Trophoblast cell (in vitro differentiated cells and primary cell): ENCODE measurements at regions not wholly inside any gene's neighbourhood (a gene's known extent, or its start where the extent isn't known, plus 50 kb on each side); places are given as distances from the start of the nearest gene placed in this dataset.

Source experiments
- DNase-seq, 2 donors: peaks; one replicate each; pipeline ENCODE4 v3.0.0-alpha.2; 2016
- H2AFZ ChIP-seq: 2 replicates; pipeline ENCODE4 v1.6.1; 2013; ENCODE audit warnings: low read length, moderate library complexity, mild to moderate bottlenecking; ENCODE audit not compliant: insufficient read depth, poor library complexity
- H2AK5ac ChIP-seq: 2 replicates; pipeline ENCODE4 v1.6.1; 2013; ENCODE audit warnings: mild to moderate bottlenecking, low read length
- H2BK120ac ChIP-seq: 2 replicates; pipeline ENCODE4 v1.6.1; 2013; ENCODE audit warnings: low read length, mild to moderate bottlenecking, moderate library complexity; ENCODE audit not compliant: insufficient read depth, poor library complexity
- H2BK12ac ChIP-seq: 2 replicates; pipeline ENCODE4 v1.6.1; 2013; ENCODE audit warnings: mild to moderate bottlenecking, low read length, moderate library complexity
- H2BK5ac ChIP-seq: 2 replicates; pipeline ENCODE4 v1.6.1; 2013; ENCODE audit warnings: low read length, low read depth, moderate library complexity, mild to moderate bottlenecking; ENCODE audit not compliant: poor library complexity
- H3K14ac ChIP-seq: 2 replicates; pipeline ENCODE4 v1.6.1; 2013; ENCODE audit warnings: mild to moderate bottlenecking, low read length
- H3K18ac ChIP-seq: 2 replicates; pipeline ENCODE4 v1.6.1; 2013; ENCODE audit warnings: mild to moderate bottlenecking, low read length
- H3K23ac ChIP-seq: 2 replicates; pipeline ENCODE4 v1.6.1; 2013; ENCODE audit warnings: low read length
- H3K27ac ChIP-seq: 2 replicates; pipeline ENCODE4 v1.5.1; 2013; ENCODE audit warnings: low read depth, mild to moderate bottlenecking, inconsistent platforms, low read length, moderate library complexity
- H3K27me3 ChIP-seq: 2 replicates; pipeline ENCODE4 v1.6.1; 2013; ENCODE audit warnings: inconsistent platforms, mild to moderate bottlenecking, low read length, moderate library complexity; ENCODE audit not compliant: insufficient read depth
- H3K36me3 ChIP-seq, 2 experiments: 1 replicate in 1 of 2; 2 replicates in 1 of 2; pipeline ENCODE4 v1.6.1; 2013; ENCODE audit warnings: low read length in 2 of 2, mild to moderate bottlenecking in 2 of 2, moderate library complexity in 1 of 2; ENCODE audit not compliant: insufficient read depth in 2 of 2, control insufficient read depth in 1 of 2
- H3K4ac ChIP-seq: 2 replicates; pipeline ENCODE4 v1.6.1; 2013; ENCODE audit warnings: low read depth, mild to moderate bottlenecking, low read length, moderate library complexity
- H3K4me1 ChIP-seq, 2 experiments: 1 replicate in 1 of 2; 2 replicates in 1 of 2; pipeline ENCODE4 v1.6.1; 2013; ENCODE audit warnings: low read length in 2 of 2, mild to moderate bottlenecking in 2 of 2, moderate library complexity in 1 of 2; ENCODE audit not compliant: insufficient read depth in 2 of 2, control insufficient read depth in 1 of 2
- H3K4me2 ChIP-seq: 2 replicates; pipeline ENCODE4 v1.6.1; 2013; ENCODE audit warnings: inconsistent platforms, mild to moderate bottlenecking, low read length, moderate library complexity
- H3K4me3 ChIP-seq: 2 replicates; pipeline ENCODE4 v1.5.1; 2013; ENCODE audit warnings: mild to moderate bottlenecking, low read depth, low read length, inconsistent platforms
- H3K79me1 ChIP-seq: one replicate; pipeline ENCODE4 v1.6.1; 2013; ENCODE audit warnings: low read length
- H3K79me2 ChIP-seq: 2 replicates; pipeline ENCODE4 v1.6.1; 2013; ENCODE audit warnings: low read length, mild to moderate bottlenecking; ENCODE audit not compliant: control insufficient read depth, insufficient read depth, poor library complexity
- H3K9ac ChIP-seq: 2 replicates; pipeline ENCODE4 v1.6.1; 2013; ENCODE audit warnings: mild to moderate bottlenecking, low read length
- H3K9me3 ChIP-seq: 2 replicates; pipeline ENCODE4 v1.6.1; 2013; ENCODE audit warnings: low read depth, mild to moderate bottlenecking, control low read depth, inconsistent platforms, low read length; ENCODE audit not compliant: insufficient read depth
- H4K12ac ChIP-seq: 2 replicates; pipeline ENCODE4 v1.6.1; 2013; ENCODE audit warnings: low read depth, mild to moderate bottlenecking, low read length, moderate library complexity
- H4K8ac ChIP-seq: 2 replicates; pipeline ENCODE4 v1.6.1; 2013; ENCODE audit warnings: low read depth, mild to moderate bottlenecking, low read length, moderate library complexity
- H4K91ac ChIP-seq: one replicate; pipeline ENCODE4 v1.6.1; 2013; ENCODE audit warnings: low read depth, mild to moderate bottlenecking, low read length, moderate library complexity
- WGBS: extraction: QIAGEN DNeasy Blood & Tissue Kit; methylation state at CpG from one replicate; pipeline ENCODE4 v1.1.7; 2013; ENCODE audit warnings: missing lambda C conversion rate; ENCODE audit not compliant: insufficient read length, insufficient coverage; ENCODE audit errors: extremely low coverage; 5-methylcytosine and 5-hydroxymethylcytosine counted together

DNA sequence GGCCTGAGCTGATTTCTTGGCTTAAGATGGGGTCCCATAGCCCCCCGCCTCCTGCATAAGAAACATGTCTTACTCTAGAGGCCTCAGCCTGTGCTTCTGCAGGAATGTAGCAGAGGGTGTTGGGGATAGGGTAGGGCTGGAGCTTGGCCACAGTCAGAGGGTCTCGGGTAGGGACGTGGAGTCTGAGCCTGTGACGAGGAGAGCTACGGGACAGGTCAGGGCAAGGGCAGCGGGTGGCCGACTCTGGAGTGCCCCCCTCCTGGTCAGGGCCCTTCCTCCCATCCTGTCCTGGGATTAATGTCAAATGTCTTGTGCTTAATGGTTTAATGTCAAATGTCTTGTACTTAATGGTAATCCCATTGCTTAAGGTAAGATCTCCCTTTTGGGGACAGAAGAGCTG, 130.4 kb downstream of the GLI2 start:
- Histone ChIP-seq H2BK120ac (no peak overlapping the region), H3K79me1 (no peaks in the 10 kb centered on the region), H3K18ac (no peak overlapping the region), H3K27me3 (no peaks in the 10 kb centered on the region), H2BK5ac (no peak overlapping the region), H3K36me3 (no peaks in the 10 kb centered on the region), H3K27ac (no peak overlapping the region), H3K14ac (no peak overlapping the region), H3K4me3 (no peak overlapping the region), H3K79me2 (no peaks in the 10 kb centered on the region), H3K9me3 (no peaks in the 10 kb centered on the region), H2BK12ac (no peak overlapping the region), H3K23ac (no peak overlapping the region), H4K91ac (no peak overlapping the region), H3K4me2 (no peak overlapping the region), H4K12ac (no peak overlapping the region), H3K9ac (no peak overlapping the region), H4K8ac (no peak overlapping the region), H3K4me1 (peaks cover 13 to 23% of the 10 kb centered on the region in 2 experiments), H2AFZ (no peak overlapping the region), H2AK5ac (no peak overlapping the region), H3K4ac (no peak overlapping the region)
- no peak for DNase-seq
- no CpG with 5 or more reads among the region's 7 CpGs for WGBS

DNA sequence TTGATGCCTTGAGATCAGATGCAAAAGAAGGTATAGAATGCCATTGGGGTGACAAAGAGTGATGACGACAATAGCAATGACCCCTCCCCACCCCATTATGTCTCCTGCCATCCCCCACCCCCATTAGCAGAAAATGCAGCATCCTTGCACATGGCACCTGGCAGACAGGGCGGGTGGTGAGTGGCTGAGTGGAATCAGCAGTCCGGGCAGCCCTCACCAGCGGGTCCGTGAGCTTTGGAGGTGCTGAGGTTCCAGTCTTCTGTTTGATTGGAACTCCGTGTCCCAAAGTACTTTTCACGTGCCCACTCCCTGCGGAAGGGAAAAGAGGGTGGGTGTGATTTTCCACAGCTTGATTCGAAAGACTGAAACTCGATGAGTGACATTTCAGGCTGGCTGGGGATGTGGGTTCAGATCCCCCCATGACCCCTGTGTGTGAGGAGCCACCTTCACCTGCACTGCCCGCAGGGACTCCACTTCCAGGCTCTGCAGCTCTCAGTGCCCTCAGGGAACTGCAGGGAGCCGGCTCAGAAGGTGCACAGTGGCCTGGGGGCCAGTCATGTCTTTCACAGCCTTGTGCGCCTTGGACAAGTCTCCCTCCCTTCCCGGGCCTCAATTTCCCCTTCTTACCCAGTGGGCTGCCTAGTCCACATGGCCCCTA, 130.9 kb downstream of the GLI2 start:
- Histone ChIP-seq H3K27me3 (no peaks in the 10 kb centered on the region), H3K9me3 (peaks cover 2% of the 10 kb centered on the region), H2AK5ac (no peak overlapping the region), H3K18ac (no peak overlapping the region), H2BK12ac (no peak overlapping the region), H3K4ac (no peak overlapping the region), H3K79me2 (no peaks in the 10 kb centered on the region), H4K12ac (no peak overlapping the region), H4K8ac (no peak overlapping the region), H3K36me3 (no peaks in the 10 kb centered on the region), H3K23ac (no peak overlapping the region), H2BK120ac (no peak overlapping the region), H3K79me1 (no peaks in the 10 kb centered on the region), H2AFZ (no peak overlapping the region), H3K4me3 (no peak overlapping the region), H3K4me1 (peaks cover 11 to 21% of the 10 kb centered on the region in 2 experiments), H4K91ac (no peak overlapping the region), H3K27ac (no peak overlapping the region), H2BK5ac (no peak overlapping the region), H3K14ac (no peak overlapping the region), H3K4me2 (no peak overlapping the region), H3K9ac (no peak overlapping the region)
- no CpG with 5 or more reads among the region's 14 CpGs for WGBS
- peak; percentile 82 to 88 for DNase-seq

DNA sequence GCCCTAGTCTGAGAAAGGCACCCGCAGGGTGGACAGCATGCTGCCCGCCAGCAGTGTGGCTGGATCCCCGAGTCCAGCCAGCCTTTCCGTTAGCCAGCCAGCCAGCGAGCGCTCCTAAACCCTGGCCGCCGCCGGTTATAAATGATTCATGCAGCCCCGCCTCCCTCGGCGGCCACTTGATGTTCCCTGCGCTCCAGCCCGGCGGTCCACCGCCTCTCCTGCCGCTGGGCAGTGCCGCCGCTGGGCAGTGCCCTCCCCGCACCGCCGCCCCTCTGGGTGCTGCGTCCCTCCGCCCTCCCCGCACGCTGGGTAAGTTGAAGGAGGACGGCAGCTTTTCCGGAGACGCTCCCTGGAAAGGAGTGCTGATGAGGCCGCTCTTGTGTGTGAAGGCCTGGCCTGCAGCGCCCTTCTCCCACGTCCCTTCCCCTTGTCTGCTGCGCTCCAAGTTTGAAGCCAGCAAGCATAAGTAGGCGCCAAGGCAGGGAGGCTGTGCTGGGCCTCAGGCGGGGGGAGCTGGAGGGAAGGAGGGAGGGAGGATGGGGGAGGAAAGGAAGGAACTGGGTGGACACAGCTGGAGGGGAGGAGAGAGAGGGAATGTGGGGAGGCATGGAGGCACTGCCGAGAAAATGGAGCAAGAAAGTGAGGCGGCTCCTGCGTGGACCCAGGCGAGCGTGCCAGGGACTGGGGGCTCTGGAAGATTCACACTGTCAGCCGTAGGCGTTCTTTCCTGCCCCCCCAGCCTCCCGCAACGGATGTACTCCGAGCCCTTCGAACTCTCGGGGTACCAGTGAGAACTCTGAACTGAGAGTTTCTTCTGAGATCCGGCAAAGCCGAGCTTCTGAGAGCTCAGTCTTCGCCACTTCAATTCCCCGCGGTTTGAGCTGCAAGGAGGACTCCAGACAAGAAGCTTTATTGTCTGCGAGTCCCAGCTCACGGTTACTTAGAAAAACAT, 131.9 kb downstream of the GLI2 start:
- peak overlapping the region; percentile 53 for H3K4me2 ChIP-seq
- H3K18ac ChIP-seq, result no peak overlapping the region
- no peak overlapping the region for H3K14ac ChIP-seq
- peak; percentile 90 to 93 for DNase-seq
- WGBS, result no CpG with 5 or more reads among the region's 54 CpGs
- no peaks in the 10 kb centered on the region for H3K79me2 ChIP-seq
- no peak overlapping the region for H3K23ac ChIP-seq
- no peak overlapping the region for H4K8ac ChIP-seq
- H3K4me3 ChIP-seq, result no peak overlapping the region
- H3K9ac ChIP-seq, result no peak overlapping the region
- H2AK5ac ChIP-seq, result no peak overlapping the region
- no peak overlapping the region for H2AFZ ChIP-seq
- H3K27me3 ChIP-seq, result no peaks in the 10 kb centered on the region
- no peak overlapping the region for H3K4ac ChIP-seq
- no peak overlapping the region for H2BK12ac ChIP-seq
- no peaks in the 10 kb centered on the region for H3K36me3 ChIP-seq
- no peak overlapping the region for H3K27ac ChIP-seq
- no peak overlapping the region for H2BK5ac ChIP-seq
- H3K4me1 ChIP-seq, result peaks cover 6 to 14% of the 10 kb centered on the region in 2 experiments
- no peaks in the 10 kb centered on the region for H3K79me1 ChIP-seq
- peaks cover 2% of the 10 kb centered on the region for H3K9me3 ChIP-seq
- no peak overlapping the region for H4K91ac ChIP-seq
- no peak overlapping the region for H4K12ac ChIP-seq
- H2BK120ac ChIP-seq, result no peak overlapping the region

GRCh38 chr2:120868366-120868765, 132.7 kb downstream of the GLI2 start:
- no peak overlapping the region for H3K18ac ChIP-seq
- no peak overlapping the region for H2BK12ac ChIP-seq
- H3K27ac ChIP-seq, result no peak overlapping the region

More at GRCh38 chr2:120868366-120868765, 132.7 kb downstream of the GLI2 start:
- Histone ChIP-seq H2AFZ (no peak overlapping the region), H3K4me1 (peaks cover 6 to 14% of the 10 kb centered on the region in 2 experiments), H2AK5ac (no peak overlapping the region), H4K8ac (no peak overlapping the region), H2BK120ac (no peak overlapping the region), H3K9me3 (peaks cover 2% of the 10 kb centered on the region), H3K23ac (no peak overlapping the region), H4K91ac (no peak overlapping the region), H3K4me3 (no peak overlapping the region), H3K36me3 (no peaks in the 10 kb centered on the region), H4K12ac (no peak overlapping the region), H3K4me2 (no peak overlapping the region), H3K27me3 (no peaks in the 10 kb centered on the region), H3K4ac (no peak overlapping the region), H3K79me2 (no peaks in the 10 kb centered on the region), H3K9ac (no peak overlapping the region), H3K79me1 (no peaks in the 10 kb centered on the region), H3K14ac (no peak overlapping the region), H2BK5ac (no peak overlapping the region)
- WGBS, result no CpG with 5 or more reads among the region's 4 CpGs
- DNase-seq, result no peak
